Mammary epithelial cell (primary cell): ENCODE measurements at regions not wholly inside any gene's neighbourhood (a gene's known extent, or its start where the extent isn't known, plus 50 kb on each side); places are given as distances from the start of the nearest gene placed in this dataset.

Source experiments
- EZH2 ChIP-seq: IDR thresholded peaks from 2 replicates; pipeline ENCODE4 v1.6.1; 2012; ENCODE audit warnings: low read length, inconsistent platforms, borderline replicate concordance
- TF ChIP-seq, protein P1 (sequence below), 2 donors: IDR thresholded peaks in 1 of 2; conservative IDR thresholded peaks in 1 of 2; 2 replicates each; pipeline ENCODE4 v1.5.1; 2011 to 2012; ENCODE audit warnings: inconsistent platforms in 2 of 2, low read length in 2 of 2, mild to moderate bottlenecking in 2 of 2, control low read depth in 1 of 2, low read depth in 1 of 2; ENCODE audit not compliant: insufficient read depth in 1 of 2; ENCODE audit errors: extremely low read depth in 1 of 2

DNA sequence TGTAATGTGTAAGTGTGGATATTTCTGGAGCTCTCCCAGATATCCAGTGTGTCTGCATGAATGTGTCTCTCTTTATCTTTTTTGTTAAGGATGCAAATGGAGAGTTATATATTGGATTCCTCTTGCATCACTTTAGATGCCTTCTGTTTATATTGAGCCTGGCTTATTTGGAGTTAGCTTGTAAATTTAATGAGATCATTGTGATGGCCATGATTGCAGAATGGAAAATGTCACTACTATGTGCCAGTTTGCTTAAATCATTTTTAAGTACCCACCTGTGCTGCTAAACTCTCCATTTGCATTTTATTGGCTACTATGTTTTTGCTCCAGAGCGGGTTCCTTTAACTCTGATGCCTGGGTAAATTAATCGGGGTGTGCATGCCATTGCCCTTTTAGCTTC, 334.8 kb downstream of the UTRN start:
- TF ChIP-seq, protein P1, sequence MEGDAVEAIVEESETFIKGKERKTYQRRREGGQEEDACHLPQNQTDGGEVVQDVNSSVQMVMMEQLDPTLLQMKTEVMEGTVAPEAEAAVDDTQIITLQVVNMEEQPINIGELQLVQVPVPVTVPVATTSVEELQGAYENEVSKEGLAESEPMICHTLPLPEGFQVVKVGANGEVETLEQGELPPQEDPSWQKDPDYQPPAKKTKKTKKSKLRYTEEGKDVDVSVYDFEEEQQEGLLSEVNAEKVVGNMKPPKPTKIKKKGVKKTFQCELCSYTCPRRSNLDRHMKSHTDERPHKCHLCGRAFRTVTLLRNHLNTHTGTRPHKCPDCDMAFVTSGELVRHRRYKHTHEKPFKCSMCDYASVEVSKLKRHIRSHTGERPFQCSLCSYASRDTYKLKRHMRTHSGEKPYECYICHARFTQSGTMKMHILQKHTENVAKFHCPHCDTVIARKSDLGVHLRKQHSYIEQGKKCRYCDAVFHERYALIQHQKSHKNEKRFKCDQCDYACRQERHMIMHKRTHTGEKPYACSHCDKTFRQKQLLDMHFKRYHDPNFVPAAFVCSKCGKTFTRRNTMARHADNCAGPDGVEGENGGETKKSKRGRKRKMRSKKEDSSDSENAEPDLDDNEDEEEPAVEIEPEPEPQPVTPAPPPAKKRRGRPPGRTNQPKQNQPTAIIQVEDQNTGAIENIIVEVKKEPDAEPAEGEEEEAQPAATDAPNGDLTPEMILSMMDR (conservative IDR thresholded peaks at IDR 0.05 in 1 of 2, IDR thresholded peaks at IDR 0.05 in 1 of 2; ENCODE audit: extremely low read depth in 1 of 2, insufficient read depth in 1 of 2, low read depth in 1 of 2, low read length in 2 of 2) = no peak
- TF ChIP-seq EZH2 = no peak
